ENCODE measurements at regions not wholly inside any gene's neighbourhood (a gene's known extent, or its start where the extent isn't known, plus 50 kb on each side); places are given as distances from the start of the nearest gene placed in this dataset.

DNA sequence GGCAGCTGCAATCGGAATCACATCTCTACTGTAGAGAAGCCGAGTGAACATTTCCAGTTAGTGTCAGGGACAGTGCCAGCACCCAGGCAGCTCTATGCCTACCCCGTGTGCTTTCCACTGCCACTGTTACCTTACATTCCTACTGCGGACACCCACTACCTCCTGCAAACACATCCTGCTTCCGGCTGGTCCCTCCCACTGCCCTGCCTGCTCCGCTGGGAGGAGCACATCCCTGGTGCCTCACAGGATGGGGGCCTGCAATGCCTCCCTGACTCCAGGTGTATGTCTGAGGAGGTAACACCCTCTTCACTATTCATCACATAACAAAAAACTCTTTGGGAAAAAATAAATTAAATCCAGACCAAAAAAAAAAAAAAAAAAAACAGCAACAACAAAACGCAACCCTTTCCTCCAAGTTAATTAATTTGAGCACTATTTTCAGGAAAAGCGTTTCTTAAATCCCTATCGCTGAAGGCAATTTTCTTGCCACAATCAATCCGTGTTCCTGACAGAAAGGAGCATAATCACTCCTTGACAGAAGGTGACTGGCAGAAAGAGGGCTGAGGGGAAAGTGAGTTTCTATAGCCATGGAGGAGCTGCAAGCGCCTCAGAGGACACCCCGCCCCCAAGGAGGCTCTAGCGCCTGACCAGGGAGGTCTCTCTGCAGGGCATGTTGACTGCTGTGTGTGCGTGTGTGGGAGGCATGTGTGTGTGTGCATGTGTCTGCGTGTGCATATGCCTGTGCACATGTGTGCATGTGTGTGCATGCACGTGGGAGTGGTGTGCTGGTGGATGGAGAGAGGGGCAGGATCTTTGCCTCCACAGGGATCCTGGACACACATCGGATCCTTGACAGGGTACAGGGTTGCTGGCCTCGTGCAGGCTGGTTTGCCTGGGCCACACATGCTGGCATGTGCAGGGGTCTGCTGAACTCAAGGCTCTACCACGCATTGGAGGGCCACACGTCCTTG, 134.8 kb upstream of the NTM start:
- peaks cover 18% of the 10 kb centered on the region for H3K4me1 ChIP-seq (ENCODE audit: insufficient read depth, low read length)
- H3K27me3 ChIP-seq (ENCODE audit: insufficient read depth, low read length): no peaks in the 10 kb centered on the region
- H3K27ac ChIP-seq (ENCODE audit: low read depth, low read length): no peak overlapping the region
- 83% methylated on average over 20 of the region's 20 CpGs for WGBS
- no peaks in the 10 kb centered on the region for H3K9me3 ChIP-seq (ENCODE audit: insufficient read depth, low read depth, low read length)
- H3K9ac ChIP-seq (ENCODE audit: low read depth, low read length): no peak overlapping the region
- H3K4me3 ChIP-seq (ENCODE audit: low read length): no peak overlapping the region
- H3K36me3 ChIP-seq (ENCODE audit: insufficient read depth, low read length): no peaks in the 10 kb centered on the region

DNA sequence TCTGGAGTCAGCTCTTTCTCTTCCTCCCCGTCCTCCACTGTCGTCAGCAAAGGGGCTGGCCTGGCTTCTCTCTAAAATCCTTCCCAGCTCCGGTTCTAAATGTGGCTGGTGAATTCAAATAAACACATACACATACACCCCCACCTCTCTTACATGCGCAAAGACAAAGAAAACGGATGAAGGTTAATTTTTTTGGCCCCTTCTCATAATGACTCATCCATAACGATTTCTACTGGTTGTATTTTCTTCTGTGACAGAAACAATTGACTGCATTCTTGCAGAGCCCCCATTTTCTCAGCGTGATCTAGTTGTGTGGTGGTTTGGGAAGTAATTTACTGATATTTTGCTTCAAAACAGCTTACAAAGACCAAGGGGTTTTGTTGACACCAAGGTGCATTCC, 130.0 kb upstream of the NTM start:
- Histone ChIP-seq H3K27me3 (ENCODE audit: insufficient read depth, low read length) (no peaks in the 10 kb centered on the region), H3K9me3 (ENCODE audit: insufficient read depth, low read depth, low read length) (no peaks in the 10 kb centered on the region), H3K4me1 (ENCODE audit: insufficient read depth, low read length) (peaks cover 13% of the 10 kb centered on the region), H3K4me3 (ENCODE audit: low read length) (no peak overlapping the region), H3K27ac (ENCODE audit: low read depth, low read length) (no peak overlapping the region), H3K36me3 (ENCODE audit: insufficient read depth, low read length) (no peaks in the 10 kb centered on the region), H3K9ac (ENCODE audit: low read depth, low read length) (no peak overlapping the region)
- 87% methylated on average over 7 of the region's 7 CpGs for WGBS

DNA sequence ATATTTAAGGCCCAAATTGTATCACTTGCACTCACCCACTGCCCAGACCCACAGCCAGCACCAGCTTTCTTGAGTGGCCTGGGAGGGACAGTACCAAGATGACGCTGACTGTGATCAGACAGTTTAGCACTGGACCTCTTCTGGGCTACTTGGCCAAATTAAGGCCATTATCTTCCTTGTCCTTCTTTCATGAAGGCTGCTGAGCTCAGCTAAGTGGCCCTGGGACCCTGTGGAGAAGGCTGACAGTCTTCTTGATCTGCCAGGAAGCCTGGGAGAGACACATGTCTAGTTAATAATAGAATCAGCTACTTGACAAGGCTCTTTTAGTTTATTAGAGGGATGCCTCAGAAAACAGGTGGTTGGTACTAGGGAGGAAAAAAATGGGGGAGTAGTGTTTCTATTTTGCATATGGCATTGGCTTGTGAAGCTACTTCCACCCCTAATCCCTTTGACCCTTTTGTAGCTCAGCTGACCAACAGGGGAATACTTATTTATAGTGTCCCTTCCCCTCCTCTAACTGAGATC, 127.9 kb upstream of the NTM start:
- 89% methylated on average over 1 of the region's 1 CpG for WGBS
- Histone ChIP-seq H3K4me3 (ENCODE audit: low read length) (no peak overlapping the region), H3K27ac (ENCODE audit: low read depth, low read length) (no peak overlapping the region), H3K27me3 (ENCODE audit: insufficient read depth, low read length) (no peaks in the 10 kb centered on the region), H3K36me3 (ENCODE audit: insufficient read depth, low read length) (no peaks in the 10 kb centered on the region), H3K9me3 (ENCODE audit: insufficient read depth, low read depth, low read length) (no peaks in the 10 kb centered on the region), H3K4me1 (ENCODE audit: insufficient read depth, low read length) (peaks cover 26% of the 10 kb centered on the region), H3K9ac (ENCODE audit: low read depth, low read length) (no peak overlapping the region)

DNA sequence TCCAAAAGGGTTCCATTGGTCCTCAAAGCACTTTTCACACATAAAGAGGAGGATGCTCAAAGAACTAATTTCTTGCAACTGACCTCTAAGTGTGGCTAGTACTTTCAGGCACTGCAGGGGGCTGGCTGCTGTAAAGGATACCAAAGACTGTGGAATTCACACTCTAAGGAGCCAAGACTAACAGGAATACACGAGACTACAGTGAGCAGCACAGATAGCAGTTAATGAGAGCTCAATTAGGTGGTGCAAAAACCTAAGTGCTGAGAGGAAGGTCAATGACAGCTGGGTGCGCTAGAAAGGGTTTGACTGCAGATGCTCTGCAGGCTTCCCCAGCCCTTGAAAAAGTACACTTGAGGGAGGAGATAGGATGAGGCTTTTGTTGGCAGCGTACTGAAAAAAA, 124.3 kb upstream of the NTM start:
- WGBS: 13% methylated on average over 2 of the region's 3 CpGs
- H3K27ac ChIP-seq (ENCODE audit: low read depth, low read length): no peak overlapping the region
- H3K9ac ChIP-seq (ENCODE audit: low read depth, low read length): no peak overlapping the region
- H3K9me3 ChIP-seq (ENCODE audit: insufficient read depth, low read depth, low read length): no peaks in the 10 kb centered on the region
- H3K27me3 ChIP-seq (ENCODE audit: insufficient read depth, low read length): no peaks in the 10 kb centered on the region
- H3K4me3 ChIP-seq (ENCODE audit: low read length): no peak overlapping the region
- H3K4me1 ChIP-seq (ENCODE audit: insufficient read depth, low read length): peaks cover 32% of the 10 kb centered on the region
- H3K36me3 ChIP-seq (ENCODE audit: insufficient read depth, low read length): no peaks in the 10 kb centered on the region

DNA sequence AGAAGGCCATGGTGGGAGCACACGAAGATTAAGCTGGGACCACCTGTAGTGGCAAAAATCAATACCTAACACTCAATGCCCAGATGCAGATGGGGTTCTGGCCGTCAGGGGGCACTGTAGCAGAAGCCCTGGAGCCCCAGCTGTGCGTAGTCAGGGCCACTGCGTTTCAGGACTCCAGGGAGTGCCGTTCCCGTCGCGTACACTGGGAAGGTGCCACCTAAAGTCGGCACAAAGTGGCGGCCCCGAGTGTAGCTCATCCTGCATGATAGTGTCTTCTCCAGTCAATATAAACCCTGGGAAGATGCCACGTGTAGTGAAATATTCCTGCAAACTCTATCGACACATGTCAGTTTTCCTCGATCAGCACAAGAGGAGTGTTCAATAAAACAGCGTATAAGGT, 123.8 kb upstream of the NTM start:
- H3K9ac ChIP-seq (ENCODE audit: low read depth, low read length): no peak overlapping the region
- no peaks in the 10 kb centered on the region for H3K9me3 ChIP-seq (ENCODE audit: insufficient read depth, low read depth, low read length)
- H3K4me1 ChIP-seq (ENCODE audit: insufficient read depth, low read length): peaks cover 34% of the 10 kb centered on the region
- no peaks in the 10 kb centered on the region for H3K36me3 ChIP-seq (ENCODE audit: insufficient read depth, low read length)
- WGBS: 21% methylated on average over 15 of the region's 15 CpGs
- H3K4me3 ChIP-seq (ENCODE audit: low read length): peak overlapping the region; percentile 30
- H3K27me3 ChIP-seq (ENCODE audit: insufficient read depth, low read length): no peaks in the 10 kb centered on the region
- H3K27ac ChIP-seq (ENCODE audit: low read depth, low read length): no peak overlapping the region

DNA sequence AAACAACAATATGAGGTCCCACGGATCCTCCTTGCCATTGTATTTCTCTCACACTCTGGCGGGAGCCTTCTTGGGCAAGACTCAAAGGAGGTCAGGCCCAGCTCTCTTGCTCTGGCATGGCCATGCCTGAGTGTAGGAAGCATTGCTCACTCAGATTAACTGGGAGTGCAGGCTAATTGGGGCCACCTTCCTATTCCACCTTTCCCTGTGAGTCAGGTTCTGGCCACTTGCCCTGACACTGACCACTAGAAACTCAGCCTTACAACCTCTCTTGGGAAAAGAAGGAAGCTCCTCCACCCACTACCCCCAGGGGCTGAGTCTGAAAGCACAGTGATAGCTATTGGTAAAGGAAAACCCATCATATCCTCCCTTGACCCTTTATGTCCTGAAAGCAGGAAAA, 121.8 kb upstream of the NTM start:
- Histone ChIP-seq H3K36me3 (ENCODE audit: insufficient read depth, low read length) (no peaks in the 10 kb centered on the region), H3K4me3 (ENCODE audit: low read length) (no peak overlapping the region), H3K4me1 (ENCODE audit: insufficient read depth, low read length) (peaks cover 50% of the 10 kb centered on the region), H3K27me3 (ENCODE audit: insufficient read depth, low read length) (no peaks in the 10 kb centered on the region), H3K9ac (ENCODE audit: low read depth, low read length) (no peak overlapping the region), H3K27ac (ENCODE audit: low read depth, low read length) (no peak overlapping the region), H3K9me3 (ENCODE audit: insufficient read depth, low read depth, low read length) (no peaks in the 10 kb centered on the region)
- 90% methylated on average over 2 of the region's 2 CpGs for WGBS

DNA sequence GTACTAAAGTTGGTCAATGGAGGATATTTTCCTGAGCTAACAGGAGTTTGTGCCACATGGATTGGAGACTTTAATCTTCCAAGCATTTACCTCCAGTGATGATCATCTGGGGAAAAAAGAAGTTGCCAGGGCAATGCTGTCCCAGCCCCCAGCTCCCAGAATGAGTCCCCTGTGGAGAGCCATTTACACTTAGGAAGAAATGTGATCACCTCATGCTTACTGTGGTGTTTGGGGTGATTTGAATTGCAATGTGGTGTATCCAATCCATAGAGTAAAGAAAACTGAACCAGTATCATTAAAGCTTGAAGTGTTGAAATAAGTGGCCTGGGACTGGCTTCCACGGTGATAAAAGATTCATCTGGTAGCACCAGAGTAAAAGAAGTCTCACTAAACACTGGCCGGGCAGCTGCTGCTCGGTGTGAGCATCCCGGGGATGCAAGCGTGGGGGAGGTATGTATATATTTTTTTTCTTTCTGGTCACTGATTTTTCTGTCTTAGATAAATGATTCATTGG, 117.2 kb upstream of the NTM start:
- peak overlapping the region; percentile 62 for H3K4me3 ChIP-seq (ENCODE audit: low read length)
- peaks cover 31% of the 10 kb centered on the region for H3K4me1 ChIP-seq (ENCODE audit: insufficient read depth, low read length)
- 3% methylated on average over 5 of the region's 5 CpGs for WGBS
- H3K36me3 ChIP-seq (ENCODE audit: insufficient read depth, low read length): peaks cover 5% of the 10 kb centered on the region; the same call in 1 of the 2 replicates
- no peaks in the 10 kb centered on the region for H3K9me3 ChIP-seq (ENCODE audit: insufficient read depth, low read depth, low read length)
- H3K27ac ChIP-seq (ENCODE audit: low read depth, low read length): peak overlapping the region; percentile 98
- H3K9ac ChIP-seq (ENCODE audit: low read depth, low read length): peak overlapping the region; percentile 84
- H3K27me3 ChIP-seq (ENCODE audit: insufficient read depth, low read length): no peaks in the 10 kb centered on the region

DNA sequence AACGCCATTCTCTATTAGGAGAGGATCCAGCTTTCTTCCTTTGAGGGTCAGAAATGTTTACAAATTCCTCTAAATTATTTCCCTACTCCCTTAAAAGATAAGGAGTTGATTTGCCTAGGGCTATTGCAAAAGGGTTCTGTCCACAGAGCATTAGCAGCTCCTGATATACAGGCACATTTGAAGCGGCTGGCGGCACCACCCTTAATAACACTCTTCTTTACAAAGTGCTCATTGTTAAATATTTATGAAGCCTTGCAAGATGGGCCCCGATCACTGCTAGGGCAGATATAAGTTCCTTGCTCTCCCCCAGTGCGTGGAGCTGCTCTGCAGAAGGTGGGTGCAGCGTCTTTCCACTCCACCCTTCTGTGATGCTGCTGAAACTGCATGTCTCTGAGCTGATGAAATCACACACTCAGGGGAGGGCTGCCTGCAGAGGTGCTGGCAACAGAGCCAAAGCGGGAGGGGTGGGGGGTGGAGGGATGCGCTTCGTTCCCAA, 116.7 kb upstream of the NTM start:
- Histone ChIP-seq H3K9ac (ENCODE audit: low read depth, low read length) (peak overlapping the region; percentile 84), H3K9me3 (ENCODE audit: insufficient read depth, low read depth, low read length) (no peaks in the 10 kb centered on the region), H3K4me3 (ENCODE audit: low read length) (peak overlapping the region; percentile 62), H3K4me1 (ENCODE audit: insufficient read depth, low read length) (peaks cover 31% of the 10 kb centered on the region), H3K36me3 (ENCODE audit: insufficient read depth, low read length) (peaks cover 5% of the 10 kb centered on the region; the same call in 1 of the 2 replicates), H3K27me3 (ENCODE audit: insufficient read depth, low read length) (no peaks in the 10 kb centered on the region), H3K27ac (ENCODE audit: low read depth, low read length) (peak overlapping the region; percentile 98)
- WGBS: 1% methylated on average over 6 of the region's 9 CpGs

DNA sequence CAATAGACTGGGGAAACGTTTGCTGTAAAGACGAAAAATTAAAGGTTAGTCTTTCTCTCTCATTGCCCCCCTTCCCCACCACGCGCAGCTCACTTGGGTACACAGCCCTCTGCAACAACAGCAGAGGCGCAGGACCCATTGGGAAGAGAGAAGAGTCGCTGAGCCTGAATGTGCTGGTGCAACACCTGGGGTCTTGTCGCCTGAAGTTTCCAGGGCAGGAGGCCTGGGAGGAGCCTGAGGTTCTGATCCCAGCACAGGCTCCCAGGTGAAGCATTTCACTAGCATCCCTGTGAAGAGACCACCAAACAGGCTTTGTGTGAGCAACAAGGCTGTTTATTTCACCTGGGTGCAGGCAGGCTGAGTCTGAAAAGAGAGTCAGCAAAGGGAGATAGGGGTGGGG, 116.2 kb upstream of the NTM start:
- peaks cover 2% of the 10 kb centered on the region; the same call in 1 of the 2 replicates for H3K9me3 ChIP-seq (ENCODE audit: insufficient read depth, low read depth, low read length)
- H3K27ac ChIP-seq (ENCODE audit: low read depth, low read length): peak overlapping the region; percentile 98
- peak overlapping the region; percentile 62 for H3K4me3 ChIP-seq (ENCODE audit: low read length)
- peak overlapping the region; percentile 84 for H3K9ac ChIP-seq (ENCODE audit: low read depth, low read length)
- peaks cover 31% of the 10 kb centered on the region for H3K4me1 ChIP-seq (ENCODE audit: insufficient read depth, low read length)
- H3K36me3 ChIP-seq (ENCODE audit: insufficient read depth, low read length): peaks cover 5% of the 10 kb centered on the region; the same call in 1 of the 2 replicates
- 17% methylated on average over 5 of the region's 7 CpGs for WGBS
- no peaks in the 10 kb centered on the region for H3K27me3 ChIP-seq (ENCODE audit: insufficient read depth, low read length)

DNA sequence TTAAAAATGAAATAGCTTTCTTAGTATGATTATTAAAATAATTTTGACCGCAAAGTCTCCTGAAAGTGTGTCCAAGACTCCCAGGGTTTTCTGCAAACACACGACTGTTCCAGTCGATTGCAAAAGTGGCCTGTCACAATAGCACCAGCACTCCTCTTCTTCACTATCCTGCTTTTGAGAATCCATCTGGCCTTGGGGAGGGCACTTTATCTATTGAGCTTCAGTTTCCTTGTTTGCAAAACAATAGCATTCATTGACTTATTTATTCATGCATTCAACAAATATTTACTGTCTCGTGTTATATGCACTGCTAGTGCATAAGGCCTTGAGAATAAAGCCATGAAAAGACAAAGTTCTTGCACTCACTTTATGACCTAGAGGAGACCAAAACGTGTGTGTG, 96.2 kb upstream of the NTM start:
- WGBS: 57% methylated on average over 4 of the region's 5 CpGs
- H3K4me3 ChIP-seq (ENCODE audit: low read length): no peak overlapping the region
- no peaks in the 10 kb centered on the region for H3K36me3 ChIP-seq (ENCODE audit: insufficient read depth, low read length)
- no peak overlapping the region for H3K27ac ChIP-seq (ENCODE audit: low read depth, low read length)
- H3K9ac ChIP-seq (ENCODE audit: low read depth, low read length): no peak overlapping the region
- peaks cover 4% of the 10 kb centered on the region; the same call in 1 of the 2 replicates for H3K9me3 ChIP-seq (ENCODE audit: insufficient read depth, low read depth, low read length)
- peaks cover 38% of the 10 kb centered on the region for H3K4me1 ChIP-seq (ENCODE audit: insufficient read depth, low read length)
- no peaks in the 10 kb centered on the region for H3K27me3 ChIP-seq (ENCODE audit: insufficient read depth, low read length)

DNA sequence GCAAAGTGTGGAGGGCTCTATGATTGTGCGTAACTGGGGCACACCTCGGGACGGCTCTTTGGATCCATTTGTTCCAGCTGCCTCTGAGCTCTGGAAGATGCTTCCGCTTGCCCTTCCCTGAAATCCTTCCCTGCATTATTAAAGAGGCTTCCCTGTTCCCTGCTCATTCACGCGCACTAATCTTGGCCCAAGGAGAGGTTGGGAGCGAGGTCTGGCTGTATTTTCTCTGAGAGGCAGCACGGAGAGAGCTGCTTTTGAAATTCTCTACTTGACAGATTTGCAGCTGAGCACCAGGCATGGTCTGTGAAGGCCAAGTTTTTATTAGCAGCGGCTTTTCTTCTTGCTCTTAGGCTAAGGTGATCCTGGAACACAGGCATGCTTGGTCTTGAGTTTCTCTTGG, 94.8 kb upstream of the NTM start:
- WGBS: 84% methylated on average over 9 of the region's 9 CpGs
- Histone ChIP-seq H3K4me1 (ENCODE audit: insufficient read depth, low read length) (peaks cover 38% of the 10 kb centered on the region), H3K4me3 (ENCODE audit: low read length) (no peak overlapping the region), H3K36me3 (ENCODE audit: insufficient read depth, low read length) (no peaks in the 10 kb centered on the region), H3K27ac (ENCODE audit: low read depth, low read length) (no peak overlapping the region), H3K27me3 (ENCODE audit: insufficient read depth, low read length) (no peaks in the 10 kb centered on the region), H3K9me3 (ENCODE audit: insufficient read depth, low read depth, low read length) (peaks cover 3% of the 10 kb centered on the region; the same call in 1 of the 2 replicates), H3K9ac (ENCODE audit: low read depth, low read length) (no peak overlapping the region)

Data from HUES64 (cell line).